ENCODE measurements at regions not wholly inside any gene's neighbourhood (a gene's known extent, or its start where the extent isn't known, plus 50 kb on each side); places are given as distances from the start of the nearest gene placed in this dataset.
A peak's percentile ranks its signal among the peaks of the same experiment; 100 is the strongest.
"Not testable (repeated sequence)": the region's sequence is repeated elsewhere in the genome, so short reads cannot be mapped to it uniquely, and the experiment has no call there.

GRCh38 chr1:146393154-146393553, 164.3 kb upstream of the NOTCH2NLA start:
- POLR2A ChIA-PET; H3K36me3 Mint-ChIP-seq (ENCODE audit: low read depth); CTCF ChIA-PET; H3K4me3 Mint-ChIP-seq; H3K27me3 Mint-ChIP-seq; H3K9me3 Mint-ChIP-seq; DNase-seq; H3K27ac Mint-ChIP-seq; H3K4me1 Mint-ChIP-seq: not testable (repeated sequence)

DNA sequence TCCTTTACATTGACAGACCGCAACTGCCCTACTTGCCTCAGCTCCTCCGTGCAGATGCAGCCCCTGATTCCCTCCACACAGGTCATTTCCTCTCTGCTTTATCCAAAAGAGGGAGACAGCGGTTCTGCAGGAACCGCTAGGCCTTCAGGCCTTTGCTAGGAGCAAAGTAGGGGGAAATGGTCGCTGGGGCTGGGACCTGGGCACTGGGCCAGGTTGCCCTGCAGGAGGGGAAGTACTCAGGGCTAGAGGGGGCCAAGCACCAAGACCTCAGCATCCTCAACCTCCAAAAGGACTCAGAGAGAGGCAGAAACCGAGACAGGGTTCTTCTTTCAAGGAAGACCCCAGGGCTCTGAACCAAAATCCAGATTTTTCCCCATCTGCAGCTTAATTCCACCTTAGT, 160.4 kb upstream of the NOTCH2NLA start:
- peaks cover 13% of the 10 kb centered on the region for H3K4me1 Mint-ChIP-seq
- POLR2A ChIA-PET; H3K27ac Mint-ChIP-seq; H3K36me3 Mint-ChIP-seq (ENCODE audit: low read depth); DNase-seq; H3K4me3 Mint-ChIP-seq; H3K9me3 Mint-ChIP-seq; H3K27me3 Mint-ChIP-seq; CTCF ChIA-PET: not testable (repeated sequence)

- peak overlapping the region; percentile 99 for H3K27ac Mint-ChIP-seq
- ChIA-PET POLR2A (interaction anchor here (0.6 to 1.1 kb wide), 3 partner anchors 11 to 1876 kb away, joined by 3 to 10 read pairs (median 3); no protein-coding TSS in a partner anchor), CTCF (interaction anchor here (0.6 kb wide), 1 partner anchor 11 kb away, joined by 3 read pairs; no protein-coding TSS in a partner anchor)
- not testable (repeated sequence) for H3K9me3 Mint-ChIP-seq; H3K36me3 Mint-ChIP-seq (ENCODE audit: low read depth); H3K27me3 Mint-ChIP-seq; DNase-seq
- H3K4me3 Mint-ChIP-seq, result peak overlapping the region; percentile 79
- peaks cover 13% of the 10 kb centered on the region for H3K4me1 Mint-ChIP-seq
These were observed 159.1 kb upstream of the NOTCH2NLA start for GRCh38 chr1:146387750-146388469.

DNA sequence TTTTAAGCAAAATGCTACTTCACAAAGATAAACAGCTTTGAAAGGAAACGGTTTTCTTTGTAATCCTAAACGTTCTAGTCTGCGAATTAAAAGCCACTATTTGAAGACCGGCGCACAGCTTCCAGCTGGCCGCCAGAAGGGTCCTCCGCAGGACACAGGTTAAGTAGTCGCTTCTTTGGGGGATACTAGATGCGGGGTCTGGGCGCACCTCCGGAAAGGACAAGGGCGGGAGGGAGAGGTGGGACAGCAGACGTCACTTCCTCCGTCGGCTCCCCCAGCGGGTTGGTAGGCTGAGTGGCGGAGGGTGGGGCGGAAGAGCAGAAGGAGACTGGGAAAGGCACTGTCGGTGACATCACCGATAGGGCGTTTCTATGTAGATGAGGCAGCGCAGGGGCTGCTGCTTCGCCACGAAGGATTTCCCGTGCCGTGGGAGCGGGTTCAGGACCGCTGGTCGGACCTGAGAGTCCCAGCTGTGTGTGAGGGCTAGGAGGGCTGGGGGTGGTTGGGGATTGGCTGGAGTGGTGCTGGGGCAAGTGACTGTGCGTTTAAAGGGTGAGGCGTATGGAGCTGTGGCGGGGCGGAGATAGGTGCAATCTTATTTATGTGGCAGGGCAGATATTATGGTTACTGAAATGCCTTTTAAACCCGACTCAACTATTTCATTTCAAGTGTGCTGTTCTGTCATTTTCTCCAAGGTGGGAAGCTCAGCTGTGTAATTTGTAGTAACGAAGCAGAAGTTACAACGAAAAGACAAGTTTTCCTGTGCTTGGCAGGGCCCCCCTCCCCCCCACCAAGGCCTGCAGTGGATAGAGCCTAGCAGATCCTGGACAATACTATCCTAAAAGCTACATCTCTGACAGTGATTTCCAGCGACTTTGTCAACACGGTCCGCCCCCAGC, 158.3 kb upstream of the NOTCH2NLA start:
- POLR2A ChIA-PET, result interaction anchor here (0.6 to 1.1 kb wide), 3 partner anchors 10 to 1876 kb away, joined by 3 to 10 read pairs (median 3); no protein-coding TSS in a partner anchor

GRCh38 chr1:146381196-146381595, 152.4 kb upstream of the NOTCH2NLA start:
- H3K9me3 Mint-ChIP-seq; H3K36me3 Mint-ChIP-seq (ENCODE audit: low read depth); DNase-seq; H3K27ac Mint-ChIP-seq; POLR2A ChIA-PET; H3K4me3 Mint-ChIP-seq; CTCF ChIA-PET; H3K27me3 Mint-ChIP-seq: not testable (repeated sequence)
- peaks cover 13% of the 10 kb centered on the region for H3K4me1 Mint-ChIP-seq

More for the DNA sequence above, 158.3 kb upstream of the NOTCH2NLA start:
- CTCF ChIA-PET, result interaction anchor here (0.6 kb wide), 1 partner anchor 10 kb away, joined by 3 read pairs; no protein-coding TSS in a partner anchor
- not testable (repeated sequence) for H3K9me3 Mint-ChIP-seq; H3K27me3 Mint-ChIP-seq; H3K36me3 Mint-ChIP-seq (ENCODE audit: low read depth)
- peak overlapping the region; percentile 99 for H3K27ac Mint-ChIP-seq
- peak overlapping the region; percentile 79 for H3K4me3 Mint-ChIP-seq
- H3K4me1 Mint-ChIP-seq, result peaks cover 11% of the 10 kb centered on the region
- DNase-seq, result peak; percentile 64

- POLR2A ChIA-PET, result interaction anchor here (0.9 to 1.1 kb wide), 3 partner anchors 10 to 707 kb away, joined by 3 to 10 read pairs (median 3); no protein-coding TSS in a partner anchor
- DNase-seq, result peak; percentile 83
- Mint-ChIP-seq H3K4me3 (peak overlapping the region; percentile 79), H3K27ac (peak overlapping the region; percentile 95), H3K4me1 (peaks cover 25% of the 10 kb centered on the region)
- CTCF ChIA-PET, result interaction anchor here (0.9 kb wide), 1 partner anchor 11 kb away, joined by 3 read pairs; no protein-coding TSS in a partner anchor
- not testable (repeated sequence) for H3K27me3 Mint-ChIP-seq; H3K9me3 Mint-ChIP-seq; H3K36me3 Mint-ChIP-seq (ENCODE audit: low read depth)
These were observed 148.1 kb upstream of the NOTCH2NLA start for GRCh38 chr1:146376708-146377496.

DNA sequence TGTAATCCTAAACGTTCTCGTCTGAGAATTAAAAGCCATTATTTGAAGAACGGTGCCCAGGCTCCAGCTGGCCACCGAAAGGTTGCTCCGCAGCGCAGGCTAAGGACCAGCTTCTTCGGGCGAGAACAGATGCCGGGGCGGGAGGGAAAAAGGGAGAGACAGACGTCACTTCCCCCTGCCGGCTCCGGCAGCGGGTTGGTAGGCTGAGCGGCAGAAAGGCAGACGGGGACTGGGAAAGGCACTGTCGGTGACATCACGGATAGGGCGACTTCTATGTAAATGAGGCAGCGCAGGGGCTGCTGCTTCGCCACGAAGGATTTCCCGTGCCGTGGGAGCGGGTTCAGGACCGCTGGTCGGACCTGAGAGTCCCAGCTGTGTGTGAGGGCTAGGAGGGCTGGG, 147.5 kb upstream of the NOTCH2NLA start:
- H3K27me3 Mint-ChIP-seq; H3K9me3 Mint-ChIP-seq; CTCF ChIA-PET; H3K36me3 Mint-ChIP-seq (ENCODE audit: low read depth): not testable (repeated sequence)
- POLR2A ChIA-PET, result interaction anchor here (1.0 to 1.1 kb wide), 2 partner anchors 11 to 25 kb away, joined by 3 to 10 read pairs; no protein-coding TSS in a partner anchor
- peaks cover 25% of the 10 kb centered on the region for H3K4me1 Mint-ChIP-seq
- H3K4me3 Mint-ChIP-seq, result peak overlapping the region; percentile 79
- H3K27ac Mint-ChIP-seq, result peak overlapping the region; percentile 95
- DNase-seq, result peak; percentile 86

GRCh38 chr1:146375108-146375507, 146.3 kb upstream of the NOTCH2NLA start:
- H3K9me3 Mint-ChIP-seq; H3K27ac Mint-ChIP-seq; H3K36me3 Mint-ChIP-seq (ENCODE audit: low read depth); DNase-seq; POLR2A ChIA-PET; CTCF ChIA-PET; H3K27me3 Mint-ChIP-seq: not testable (repeated sequence)
- Mint-ChIP-seq H3K4me1 (peaks cover 24% of the 10 kb centered on the region), H3K4me3 (peak overlapping the region; percentile 34)

GRCh38 chr1:146369940-146370339, 141.1 kb upstream of the NOTCH2NLA start:
- CTCF ChIA-PET, H3K4me1 Mint-ChIP-seq: not testable (repeated sequence)
- peak; percentile 41 for DNase-seq

DNA sequence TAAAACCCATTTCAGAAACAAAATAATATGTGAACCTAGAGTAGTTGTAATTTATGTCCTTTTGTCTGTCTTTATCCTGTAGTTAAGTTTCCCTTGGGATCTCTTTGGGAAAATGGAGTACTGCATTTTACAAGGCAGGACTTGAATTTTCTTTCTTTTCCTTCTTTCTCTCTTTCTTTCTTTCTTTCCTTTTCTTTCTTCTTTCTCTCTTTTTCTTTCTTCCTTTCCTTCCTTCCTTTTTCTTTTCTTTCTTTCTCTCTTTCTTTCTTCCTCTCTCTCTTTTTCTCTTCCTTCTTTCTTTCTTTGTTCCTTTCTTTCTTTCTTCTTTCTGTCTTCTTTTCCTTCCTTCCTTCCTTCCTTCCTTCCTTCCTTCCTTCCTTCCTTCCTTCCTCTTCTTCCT, 126.6 kb upstream of the NOTCH2NLA start:
- H3K4me1 Mint-ChIP-seq; H3K27ac Mint-ChIP-seq; CTCF ChIA-PET; H3K27me3 Mint-ChIP-seq; DNase-seq; H3K36me3 Mint-ChIP-seq (ENCODE audit: low read depth); H3K9me3 Mint-ChIP-seq; POLR2A ChIA-PET; H3K4me3 Mint-ChIP-seq: not testable (repeated sequence)

More at GRCh38 chr1:146369940-146370339, 141.1 kb upstream of the NOTCH2NLA start:
- peak overlapping the region; percentile 89 for H3K27ac Mint-ChIP-seq
- H3K36me3 Mint-ChIP-seq (ENCODE audit: low read depth); H3K27me3 Mint-ChIP-seq; H3K9me3 Mint-ChIP-seq; POLR2A ChIA-PET: not testable (repeated sequence)
- H3K4me3 Mint-ChIP-seq, result peak overlapping the region; percentile 80

GRCh38 chr1:146326863-146327262, 98.0 kb upstream of the NOTCH2NLA start:
- H3K9me3 Mint-ChIP-seq; POLR2A ChIA-PET; H3K27ac Mint-ChIP-seq; H3K4me1 Mint-ChIP-seq; H3K36me3 Mint-ChIP-seq (ENCODE audit: low read depth); H3K4me3 Mint-ChIP-seq; CTCF ChIA-PET; DNase-seq; H3K27me3 Mint-ChIP-seq: not testable (repeated sequence)

- H3K36me3 Mint-ChIP-seq (ENCODE audit: low read depth); CTCF ChIA-PET; POLR2A ChIA-PET; H3K9me3 Mint-ChIP-seq; H3K27ac Mint-ChIP-seq; H3K27me3 Mint-ChIP-seq; H3K4me1 Mint-ChIP-seq; DNase-seq; H3K4me3 Mint-ChIP-seq: not testable (repeated sequence)
These were observed 95.6 kb upstream of the NOTCH2NLA start for GRCh38 chr1:146324463-146324862.
